Esophagus muscularis mucosa (tissue), 4 donors: ENCODE measurements at regions not wholly inside any gene's neighbourhood (a gene's known extent, or its start where the extent isn't known, plus 50 kb on each side); places are given as distances from the start of the nearest gene placed in this dataset.

Source experiments
- DNase-seq: peaks from one replicate; pipeline ENCODE4 v3.0.0-alpha.2; 2017; ENCODE audit errors: extremely low spot score
- H3K27ac ChIP-seq, 4 donors: fragments of 200-600 bp; sonication (generic); replicated peaks in 1 of 4; 1 replicate in 3 of 4; 2 replicates in 1 of 4; pipeline ENCODE4 v1.5.1; 2016 to 2019; ENCODE audit warnings: mild to moderate bottlenecking in 1 of 4
- H3K27me3 ChIP-seq, 4 donors: fragments of 200-600 bp; sonication (generic); one replicate each; pipeline versions ENCODE4 v1.5.1 to v1.6.0; 2016 to 2019
- H3K36me3 ChIP-seq, 4 donors: fragments of 200-600 bp; sonication (generic); one replicate each; pipeline ENCODE4 v1.5.1; 2016 to 2019
- H3K4me1 ChIP-seq, 4 donors: fragments of 200-600 bp; sonication (generic); one replicate each; pipeline ENCODE4 v1.5.1; 2016 to 2019
- H3K4me3 ChIP-seq, 4 donors: fragments of 200-600 bp; sonication (generic); 1 replicate in 2 of 4; 2 replicates in 2 of 4; pipeline ENCODE4 v1.5.1; 2016 to 2019; ENCODE audit warnings: mild to moderate bottlenecking in 4 of 4, moderate library complexity in 1 of 4
- H3K9me3 ChIP-seq, 4 donors: fragments of 200-600 bp; sonication (generic); 1 replicate in 3 of 4; 2 replicates in 1 of 4; pipeline ENCODE4 v1.5.1; 2016 to 2019
- CTCF ChIP-seq, 3 experiments: fragments of 200-600 bp in 2 of 3; fragments of 450-650 bp in 1 of 3; sonication (generic) in 2 of 3; IDR thresholded peaks; one replicate each; pipeline ENCODE4 v1.5.1; 2017 to 2019; ENCODE audit warnings: antibody characterized with exemption in 3 of 3, mild to moderate bottlenecking in 2 of 3, moderate library complexity in 1 of 3
- EP300 ChIP-seq: sonication (generic); formaldehyde crosslinking; IDR thresholded peaks from one replicate; pipeline ENCODE4 v1.6.1; 2017; ENCODE audit warnings: antibody characterized with exemption
- POLR2A ChIP-seq: fragments of 450-650 bp; IDR thresholded peaks from one replicate; pipeline ENCODE4 v1.6.1; 2017; ENCODE audit warnings: antibody characterized with exemption, moderate library complexity, mild to moderate bottlenecking, low read depth
- POLR2AphosphoS5 ChIP-seq, 2 donors: sonication (generic); formaldehyde crosslinking; IDR thresholded peaks; one replicate each; pipeline ENCODE4 v1.6.1; 2017; ENCODE audit warnings: antibody characterized with exemption in 2 of 2
- WGBS: methylation state at CpG from one replicate; pipeline ENCODE4 v1.1.5; 2018; 5-methylcytosine and 5-hydroxymethylcytosine counted together
- intact Hi-C: fragments of 100-400 bp; cut with DNase I; formaldehyde crosslinking; loops from one replicate; pipeline ENCODE4 v1.15.1; 2023

DNA sequence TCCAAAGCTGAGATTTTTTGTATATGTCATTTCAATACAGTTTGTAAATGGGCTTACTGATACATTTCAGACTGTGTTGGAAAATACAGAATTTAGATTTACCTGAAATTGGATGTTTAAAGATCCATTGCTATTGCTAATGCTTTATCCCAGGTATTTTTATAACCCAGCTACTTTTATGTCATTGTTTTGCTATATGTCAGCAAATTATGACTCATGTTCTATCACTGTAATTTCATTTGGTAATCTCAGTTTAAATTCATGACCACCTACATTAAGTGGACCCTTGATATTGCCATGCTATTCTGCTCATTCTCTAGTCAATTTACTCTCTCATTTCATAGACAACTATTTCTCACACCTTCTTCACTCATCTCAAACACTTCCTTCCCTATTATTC, 281.2 kb downstream of the IPO8 start:
- Histone ChIP-seq H3K4me1 (peaks cover 0 to 4% (median 0%) of the 10 kb centered on the region in 4 donors), H3K27me3 (no peaks in the 10 kb centered on the region), H3K27ac (no peak overlapping the region), H3K36me3 (no peaks in the 10 kb centered on the region), H3K4me3 (no peak overlapping the region), H3K9me3 (no peaks in the 10 kb centered on the region)
- intact Hi-C loops, result no loop called here
- no peak for DNase-seq
- no peak for TF ChIP-seq CTCF (IDR thresholded peaks at IDR 0.05)
- no peak for TF ChIP-seq EP300
- TF ChIP-seq POLR2A, result no peak
- TF ChIP-seq POLR2AphosphoS5 (IDR thresholded peaks at IDR 0.05), result no peak

DNA sequence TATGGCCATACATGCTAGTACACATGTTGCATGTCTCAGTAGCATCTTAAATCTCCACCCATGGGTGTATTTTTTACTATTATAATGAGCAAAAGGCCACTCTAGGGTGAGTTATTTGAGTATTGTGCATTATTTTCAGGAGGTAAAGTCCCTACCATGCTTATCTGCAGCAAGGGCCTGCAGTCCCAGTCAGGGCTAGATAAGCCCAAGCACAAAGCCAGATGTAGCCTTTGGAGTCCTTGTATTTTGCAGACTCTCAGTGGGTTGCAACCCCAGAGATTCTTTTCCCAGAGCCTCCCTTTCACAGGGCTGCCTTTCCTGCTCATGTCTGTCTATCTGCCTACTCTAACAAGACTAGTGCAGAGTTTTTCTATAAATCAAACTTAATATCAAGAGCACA, 295.3 kb downstream of the IPO8 start:
- no peak for TF ChIP-seq POLR2AphosphoS5 (IDR thresholded peaks at IDR 0.05)
- TF ChIP-seq CTCF (IDR thresholded peaks at IDR 0.05), result no peak
- no peak for TF ChIP-seq POLR2A
- no peak for TF ChIP-seq EP300
- no peak for DNase-seq
- intact Hi-C loops, result no loop called here

GRCh38 chr12:30399859-30400258, 295.8 kb downstream of the IPO8 start:
- WGBS, result 77% methylated on average over 2 of the region's 2 CpGs
- Histone ChIP-seq H3K9me3 (peaks cover 0 to 13% (median 6%) of the 10 kb centered on the region in 4 donors), H3K27me3 (no peaks in the 10 kb centered on the region), H3K4me1 (no peaks in the 10 kb centered on the region), H3K4me3 (no peak overlapping the region), H3K36me3 (no peaks in the 10 kb centered on the region), H3K27ac (no peak overlapping the region)
- no peak for DNase-seq
- TF ChIP-seq POLR2A (no peak), EP300 (no peak), POLR2AphosphoS5 (IDR thresholded peaks at IDR 0.05) (no peak)
- intact Hi-C loops, result no loop called here

More for the DNA sequence above, 295.3 kb downstream of the IPO8 start:
- no peaks in the 10 kb centered on the region for H3K36me3 ChIP-seq
- peaks cover 0 to 13% (median 6%) of the 10 kb centered on the region in 4 donors for H3K9me3 ChIP-seq
- no peaks in the 10 kb centered on the region for H3K27me3 ChIP-seq
- H3K4me1 ChIP-seq, result no peaks in the 10 kb centered on the region
- no peak overlapping the region for H3K27ac ChIP-seq
- H3K4me3 ChIP-seq, result no peak overlapping the region

DNA sequence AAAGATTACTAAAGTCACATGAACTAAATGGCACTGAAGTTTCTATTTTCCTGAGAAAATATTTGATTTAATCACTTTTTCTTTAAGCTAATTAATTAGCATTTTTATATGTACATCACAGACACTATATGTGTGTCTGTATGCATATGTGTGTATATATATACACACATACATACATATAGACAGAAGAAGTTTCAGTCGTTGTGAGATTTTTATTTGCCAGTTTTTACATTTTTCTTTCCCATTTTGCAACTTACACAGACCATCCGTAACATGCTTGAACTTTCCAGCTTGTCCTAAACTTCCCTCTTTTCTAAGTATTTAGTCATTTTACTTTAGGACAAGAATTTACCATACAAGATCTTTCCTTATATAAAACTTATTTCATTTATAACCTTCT, 299.1 kb downstream of the IPO8 start:
- peaks cover 0 to 13% (median 6%) of the 10 kb centered on the region in 4 donors for H3K9me3 ChIP-seq
- WGBS, result 75% methylated on average over 2 of the region's 2 CpGs
- no peak for DNase-seq
- TF ChIP-seq EP300, result no peak
- no peak for TF ChIP-seq POLR2AphosphoS5 (IDR thresholded peaks at IDR 0.05)
- TF ChIP-seq POLR2A, result no peak
- TF ChIP-seq CTCF (IDR thresholded peaks at IDR 0.05), result no peak
- no peaks in the 10 kb centered on the region for H3K36me3 ChIP-seq
- intact Hi-C loops, result no loop called here
- H3K27me3 ChIP-seq, result no peaks in the 10 kb centered on the region
- H3K4me1 ChIP-seq, result no peaks in the 10 kb centered on the region
- no peak overlapping the region for H3K4me3 ChIP-seq
- H3K27ac ChIP-seq, result no peak overlapping the region

DNA sequence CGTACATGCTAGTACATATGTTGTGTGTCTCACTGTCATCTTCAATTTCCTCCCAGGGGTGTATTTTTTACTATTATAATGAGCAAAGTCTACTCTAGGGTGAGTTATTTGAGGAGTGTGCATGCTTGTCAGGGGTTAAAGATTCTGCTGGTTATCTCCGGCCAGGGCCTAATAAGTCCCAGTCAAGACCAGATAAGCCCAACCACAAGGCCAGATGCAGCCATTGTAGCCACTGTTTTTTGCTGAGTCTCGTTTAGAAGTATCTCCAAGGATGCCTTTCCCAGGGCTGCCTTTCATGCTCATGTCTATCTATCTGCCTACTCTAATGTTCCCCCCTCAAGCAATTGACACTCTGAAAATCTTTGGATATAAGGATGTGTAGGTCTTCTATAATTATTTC, 300.5 kb downstream of the IPO8 start:
- no peak for TF ChIP-seq EP300
- TF ChIP-seq POLR2AphosphoS5 (IDR thresholded peaks at IDR 0.05), result no peak
- TF ChIP-seq CTCF (IDR thresholded peaks at IDR 0.05), result no peak
- no peak for TF ChIP-seq POLR2A
- intact Hi-C loops, result no loop called here
- Histone ChIP-seq H3K4me1 (no peaks in the 10 kb centered on the region), H3K27me3 (no peaks in the 10 kb centered on the region), H3K9me3 (peaks cover 0 to 10% (median 4%) of the 10 kb centered on the region in 4 donors), H3K27ac (no peak overlapping the region), H3K4me3 (no peak overlapping the region), H3K36me3 (no peaks in the 10 kb centered on the region)
- 54% methylated on average over 3 of the region's 3 CpGs for WGBS
- no peak for DNase-seq
